ENCODE measurements at regions not wholly inside any gene's neighbourhood (a gene's known extent, or its start where the extent isn't known, plus 50 kb on each side); places are given as distances from the start of the nearest gene placed in this dataset.
A peak's percentile ranks its signal among the peaks of the same experiment; 100 is the strongest.

- no peak for TF ChIP-seq POLR2A (IDR thresholded peaks at IDR 0.05)
- TF ChIP-seq, protein P1, sequence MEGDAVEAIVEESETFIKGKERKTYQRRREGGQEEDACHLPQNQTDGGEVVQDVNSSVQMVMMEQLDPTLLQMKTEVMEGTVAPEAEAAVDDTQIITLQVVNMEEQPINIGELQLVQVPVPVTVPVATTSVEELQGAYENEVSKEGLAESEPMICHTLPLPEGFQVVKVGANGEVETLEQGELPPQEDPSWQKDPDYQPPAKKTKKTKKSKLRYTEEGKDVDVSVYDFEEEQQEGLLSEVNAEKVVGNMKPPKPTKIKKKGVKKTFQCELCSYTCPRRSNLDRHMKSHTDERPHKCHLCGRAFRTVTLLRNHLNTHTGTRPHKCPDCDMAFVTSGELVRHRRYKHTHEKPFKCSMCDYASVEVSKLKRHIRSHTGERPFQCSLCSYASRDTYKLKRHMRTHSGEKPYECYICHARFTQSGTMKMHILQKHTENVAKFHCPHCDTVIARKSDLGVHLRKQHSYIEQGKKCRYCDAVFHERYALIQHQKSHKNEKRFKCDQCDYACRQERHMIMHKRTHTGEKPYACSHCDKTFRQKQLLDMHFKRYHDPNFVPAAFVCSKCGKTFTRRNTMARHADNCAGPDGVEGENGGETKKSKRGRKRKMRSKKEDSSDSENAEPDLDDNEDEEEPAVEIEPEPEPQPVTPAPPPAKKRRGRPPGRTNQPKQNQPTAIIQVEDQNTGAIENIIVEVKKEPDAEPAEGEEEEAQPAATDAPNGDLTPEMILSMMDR (IDR thresholded peaks at IDR 0.05), result peak; percentile 40 to 67 (median 51)
Observed at GRCh38 chr19:34120846-34121639, 51.3 kb upstream of the LSM14A start.
